GM23248 (cell line): ENCODE measurements at regions not wholly inside any gene's neighbourhood (a gene's known extent, or its start where the extent isn't known, plus 50 kb on each side); places are given as distances from the start of the nearest gene placed in this dataset.

Experiments used
- DNase-seq: peaks from one replicate; pipeline ENCODE4 v3.0.0-alpha.2; 2015
- H2AFZ ChIP-seq: fragments of 200-600 bp; sonication (generic); 2 replicates; pipeline ENCODE4 v1.6.1; 2016; ENCODE audit warnings: antibody characterized with exemption
- H3F3A ChIP-seq: fragments of 200-600 bp; sonication (generic); 2 replicates; pipeline ENCODE4 v1.6.1; 2016; ENCODE audit warnings: mild to moderate bottlenecking, antibody characterized with exemption, mixed run types; ENCODE audit not compliant: insufficient read depth
- H3K27ac ChIP-seq: fragments of 200-600 bp; sonication (generic); 2 replicates; pipeline ENCODE4 v1.5.1; 2016; ENCODE audit warnings: mild to moderate bottlenecking
- H3K27me3 ChIP-seq: fragments of 200-600 bp; sonication (generic); replicated peaks from 2 replicates; pipeline ENCODE4 v1.6.1; 2016; ENCODE audit warnings: mild to moderate bottlenecking; ENCODE audit not compliant: insufficient read depth
- H3K36me3 ChIP-seq: fragments of 200-600 bp; sonication (generic); 2 replicates; pipeline ENCODE4 v1.6.1; 2016; ENCODE audit warnings: low read depth, mild to moderate bottlenecking
- H3K4me1 ChIP-seq: fragments of 200-600 bp; sonication (generic); 2 replicates; pipeline ENCODE4 v1.6.1; 2016; ENCODE audit warnings: mild to moderate bottlenecking; ENCODE audit not compliant: insufficient read depth
- H3K4me2 ChIP-seq: fragments of 200-600 bp; sonication (generic); one replicate; pipeline ENCODE4 v1.6.1; 2016; ENCODE audit warnings: mild to moderate bottlenecking; ENCODE audit not compliant: unreplicated experiment
- H3K4me3 ChIP-seq: fragments of 200-600 bp; sonication (generic); 2 replicates; pipeline ENCODE4 v1.5.1; 2016; ENCODE audit warnings: mild to moderate bottlenecking
- H3K79me2 ChIP-seq: fragments of 200-600 bp; sonication (generic); 2 replicates; pipeline ENCODE4 v1.6.1; 2016; ENCODE audit warnings: mild to moderate bottlenecking; ENCODE audit not compliant: insufficient read depth
- H3K9ac ChIP-seq: fragments of 200-600 bp; sonication (generic); 2 replicates; pipeline ENCODE4 v1.6.1; 2016; ENCODE audit warnings: mild to moderate bottlenecking
- H3K9me2 ChIP-seq: fragments of 200-600 bp; sonication (generic); 2 replicates; pipeline ENCODE4 v1.6.1; 2016; ENCODE audit warnings: mixed run types, mild to moderate bottlenecking, moderate library complexity; ENCODE audit not compliant: insufficient read depth
- H3K9me3 ChIP-seq: fragments of 200-600 bp; sonication (generic); one replicate; pipeline ENCODE4 v1.6.1; 2017; ENCODE audit warnings: low read depth
- H4K20me1 ChIP-seq: fragments of 200-600 bp; sonication (generic); 2 replicates; pipeline ENCODE4 v1.6.0; 2016; ENCODE audit not compliant: insufficient read depth
- EZH2 ChIP-seq: fragments of 200-600 bp; sonication (generic); IDR thresholded peaks from 2 replicates; pipeline ENCODE4 v1.6.1; 2018; ENCODE audit warnings: antibody characterized with exemption, mild to moderate bottlenecking; ENCODE audit not compliant: insufficient read depth, poor library complexity, severe bottlenecking
- EZH2phosphoT487 ChIP-seq: fragments of 200-600 bp; sonication (generic); IDR thresholded peaks from 2 replicates; pipeline ENCODE4 v1.6.1; 2018; ENCODE audit warnings: antibody characterized with exemption, moderate library complexity, mild to moderate bottlenecking, low read depth; ENCODE audit not compliant: insufficient read depth
- WGBS, 2 experiments: methylation state at CpG; one replicate each; pipeline ENCODE4 v1.1.6; 2015 to 2017; ENCODE audit warnings: low lambda C conversion rate in 2 of 2, low coverage in 1 of 2; ENCODE audit errors: missing lambda C conversion rate in 2 of 2; 5-methylcytosine and 5-hydroxymethylcytosine counted together
- in situ Hi-C: fragments of 300-500 bp; cut with MboI; formaldehyde crosslinking; loops from 2 replicates; pipeline ENCODE4 v1.15.0; 2020

GRCh38 chr12:64951944-64952343 lies 127.5 kb downstream of the TBC1D30 start:
- TF ChIP-seq EZH2 (no peak), EZH2phosphoT487 (no peak)
- Histone ChIP-seq H2AFZ (no peak overlapping the region), H3F3A (no peaks in the 10 kb centered on the region), H4K20me1 (no peaks in the 10 kb centered on the region), H3K9me2 (peaks cover 5% of the 10 kb centered on the region; the same call in 1 of the 2 replicates), H3K36me3 (no peaks in the 10 kb centered on the region), H3K9me3 (no peaks in the 10 kb centered on the region), H3K4me3 (no peak overlapping the region), H3K4me1 (no peaks in the 10 kb centered on the region), H3K27ac (no peak overlapping the region), H3K9ac (no peak overlapping the region), H3K4me2 (no peak overlapping the region), H3K79me2 (no peaks in the 10 kb centered on the region), H3K27me3 (peaks cover 8% of the 10 kb centered on the region; the same call in 1 of the 2 replicates)
- no peak for DNase-seq
- 0% methylated on average over 1 of the region's 1 CpG for WGBS, 2 experiments
- in situ Hi-C loops, result no loop called here

GRCh38 chr12:64955746-64956145 lies 131.3 kb downstream of the TBC1D30 start:
- Histone ChIP-seq H3K27me3 (peaks cover 8% of the 10 kb centered on the region; the same call in 1 of the 2 replicates), H3K9ac (no peak overlapping the region), H3K4me3 (no peak overlapping the region), H2AFZ (no peak overlapping the region), H3K79me2 (no peaks in the 10 kb centered on the region), H3K9me2 (peaks cover 5% of the 10 kb centered on the region; the same call in 1 of the 2 replicates), H3K27ac (no peak overlapping the region), H3K9me3 (no peaks in the 10 kb centered on the region), H3F3A (no peaks in the 10 kb centered on the region), H3K4me1 (no peaks in the 10 kb centered on the region), H4K20me1 (no peaks in the 10 kb centered on the region), H3K36me3 (no peaks in the 10 kb centered on the region), H3K4me2 (no peak overlapping the region)
- DNase-seq, result no peak
- no peak for TF ChIP-seq EZH2phosphoT487
- TF ChIP-seq EZH2, result no peak
- in situ Hi-C loops, result no loop called here

GRCh38 chr12:64965920-64966319 lies 141.5 kb downstream of the TBC1D30 start:
- in situ Hi-C loops, result no loop called here
- Histone ChIP-seq H3F3A (no peaks in the 10 kb centered on the region), H3K36me3 (no peaks in the 10 kb centered on the region), H3K4me1 (peaks cover 3% of the 10 kb centered on the region; the same call in 1 of the 2 replicates), H3K27ac (no peak overlapping the region), H3K79me2 (no peaks in the 10 kb centered on the region), H3K9ac (no peak overlapping the region), H2AFZ (no peak overlapping the region), H3K4me3 (no peak overlapping the region), H3K27me3 (peaks cover 3% of the 10 kb centered on the region), H3K4me2 (no peak overlapping the region), H4K20me1 (no peaks in the 10 kb centered on the region), H3K9me2 (no peaks in the 10 kb centered on the region), H3K9me3 (no peaks in the 10 kb centered on the region)
- WGBS, 2 experiments, result 51 to 55% methylated on average over 2 of the region's 2 CpGs
- TF ChIP-seq EZH2phosphoT487 (no peak), EZH2 (no peak)
- DNase-seq, result no peak

GRCh38 chr12:64968989-64969819 lies 144.8 kb downstream of the TBC1D30 start:
- TF ChIP-seq EZH2phosphoT487 (no peak), EZH2 (no peak)
- peak overlapping the region; percentile 7; the same call in 1 of the 2 replicates for H2AFZ ChIP-seq

More at GRCh38 chr12:64968989-64969819, 144.8 kb downstream of the TBC1D30 start:
- Histone ChIP-seq H4K20me1 (no peaks in the 10 kb centered on the region), H3F3A (no peaks in the 10 kb centered on the region), H3K9me3 (no peaks in the 10 kb centered on the region), H3K4me3 (no peak overlapping the region), H3K27ac (no peak overlapping the region), H3K4me1 (peaks cover 3% of the 10 kb centered on the region; the same call in 1 of the 2 replicates), H3K4me2 (peak overlapping the region; percentile 38), H3K27me3 (peaks cover 13% of the 10 kb centered on the region), H3K9me2 (no peaks in the 10 kb centered on the region), H3K9ac (no peak overlapping the region), H3K79me2 (no peaks in the 10 kb centered on the region), H3K36me3 (no peaks in the 10 kb centered on the region)
- in situ Hi-C loops, result no loop called here
- peak; percentile 55 for DNase-seq
